ENCODE measurements at regions not wholly inside any gene's neighbourhood (a gene's known extent, or its start where the extent isn't known, plus 50 kb on each side); places are given as distances from the start of the nearest gene placed in this dataset.
"Not testable (repeated sequence)": the region's sequence is repeated elsewhere in the genome, so short reads cannot be mapped to it uniquely, and the experiment has no call there.

- no peak for FAIRE-seq
Observed at GRCh38 chr5:165333623-165334022, 1828.2 kb downstream of the MAT2B start.

- no peak for FAIRE-seq
Observed at GRCh38 chr5:165334201-165334600, 1828.8 kb downstream of the MAT2B start.

- no peak for FAIRE-seq
Observed at GRCh38 chr5:165349735-165350134, 1844.3 kb downstream of the MAT2B start.

- FAIRE-seq: no peak
Observed at GRCh38 chr5:165351342-165351741, 1845.9 kb downstream of the MAT2B start.

- FAIRE-seq: no peak
Observed at GRCh38 chr5:165360366-165360765, 1854.9 kb downstream of the MAT2B start.

GRCh38 chr5:165360784-165361542, 1855.5 kb downstream of the MAT2B start:
- FAIRE-seq: no peak

- FAIRE-seq: no peak
Observed at GRCh38 chr5:165370233-165370632, 1864.8 kb downstream of the MAT2B start.

- FAIRE-seq: no peak
Observed at GRCh38 chr5:165370794-165371193, 1865.4 kb downstream of the MAT2B start.

GRCh38 chr5:165375201-165375600, 1869.8 kb downstream of the MAT2B start:
- FAIRE-seq: no peak

- no peak for FAIRE-seq
Observed at GRCh38 chr5:165393839-165394238, 1888.4 kb downstream of the MAT2B start.

GRCh38 chr5:165397516-165397915, 1892.1 kb downstream of the MAT2B start:
- no peak for FAIRE-seq

GRCh38 chr5:165400086-165400485, 1894.7 kb downstream of the MAT2B start:
- FAIRE-seq: no peak

GRCh38 chr5:165404917-165405316, 1899.5 kb downstream of the MAT2B start:
- FAIRE-seq: no peak

- FAIRE-seq: no peak
Observed at GRCh38 chr5:165405340-165405739, 1899.9 kb downstream of the MAT2B start.

GRCh38 chr5:165407352-165407751, 1901.9 kb downstream of the MAT2B start:
- no peak for FAIRE-seq

GRCh38 chr5:165410476-165410875, 1905.1 kb downstream of the MAT2B start:
- FAIRE-seq: no peak

GRCh38 chr5:165411532-165411931, 1906.1 kb downstream of the MAT2B start:
- not testable (repeated sequence) for FAIRE-seq

GRCh38 chr5:165420493-165420892, 1915.1 kb downstream of the MAT2B start:
- FAIRE-seq: no peak

GRCh38 chr5:165423697-165424299, 1918.4 kb downstream of the MAT2B start:
- no peak for FAIRE-seq

- no peak for FAIRE-seq
Observed at GRCh38 chr5:165425594-165425993, 1920.2 kb downstream of the MAT2B start.

- no peak for FAIRE-seq
Observed at GRCh38 chr5:165448753-165449152, 1943.3 kb downstream of the MAT2B start.

GRCh38 chr5:165457859-165458481, 1952.6 kb downstream of the MAT2B start:
- FAIRE-seq: no peak

- no peak for FAIRE-seq
Observed at GRCh38 chr5:165459232-165459631, 1953.8 kb downstream of the MAT2B start.

- no peak for FAIRE-seq
Observed at GRCh38 chr5:165460911-165461310, 1955.5 kb downstream of the MAT2B start.
